Astrocyte (in vitro differentiated cells and primary cell): ENCODE measurements at regions not wholly inside any gene's neighbourhood (a gene's known extent, or its start where the extent isn't known, plus 50 kb on each side); places are given as distances from the start of the nearest gene placed in this dataset.

Experiments used
- DNase-seq: peaks from one replicate; pipeline ENCODE4 v3.0.0-alpha.2; 2010; ENCODE audit warnings: low read depth
- FAIRE-seq: peaks from 2 replicates; lab custom pipeline; 2011; peaks lifted over from hg19 to GRCh38; lab: Jason Lieb, UNC
- H2AFZ ChIP-seq: 2 replicates; pipeline ENCODE4 v1.6.0; 2012; ENCODE audit warnings: low read depth, low read length, inconsistent platforms
- H3K27ac ChIP-seq: 2 replicates; pipeline ENCODE4 v1.5.1; 2011; ENCODE audit warnings: low read depth, low read length, inconsistent platforms
- H3K27me3 ChIP-seq: 2 replicates; pipeline ENCODE4 v1.6.0; 2011; ENCODE audit warnings: low read length, inconsistent platforms; ENCODE audit not compliant: insufficient read depth
- H3K36me3 ChIP-seq: 2 replicates; pipeline ENCODE4 v1.5.1; 2011; ENCODE audit warnings: low read length, inconsistent platforms; ENCODE audit not compliant: insufficient read depth
- H3K4me1 ChIP-seq: 2 replicates; pipeline ENCODE4 v1.5.1; 2011; ENCODE audit warnings: low read length, inconsistent platforms; ENCODE audit not compliant: insufficient read depth
- H3K4me2 ChIP-seq: 2 replicates; pipeline ENCODE4 v1.6.0; 2012; ENCODE audit warnings: low read length, inconsistent platforms
- H3K4me3 ChIP-seq: 2 replicates; pipeline ENCODE4 v1.5.1; 2011; ENCODE audit warnings: low read depth, mild to moderate bottlenecking, low read length, inconsistent platforms; ENCODE audit not compliant: insufficient read depth
- H3K79me2 ChIP-seq: 2 replicates; pipeline ENCODE4 v1.6.0; 2012; ENCODE audit warnings: mild to moderate bottlenecking, low read length, inconsistent platforms; ENCODE audit not compliant: insufficient read depth
- H3K9ac ChIP-seq: 2 replicates; pipeline ENCODE4 v1.6.0; 2012; ENCODE audit warnings: mild to moderate bottlenecking, low read length, inconsistent platforms
- H3K9me3 ChIP-seq: 2 replicates; pipeline ENCODE4 v1.5.1; 2012; ENCODE audit warnings: low read depth, mild to moderate bottlenecking, low read length, inconsistent platforms; ENCODE audit not compliant: insufficient read depth
- H4K20me1 ChIP-seq: 2 replicates; pipeline ENCODE4 v1.6.0; 2012; ENCODE audit warnings: low read length, inconsistent platforms; ENCODE audit not compliant: insufficient read depth
- H3K27ac Mint-ChIP-seq: one replicate; pipeline ENCODE4 v1.8.0; 2021; ENCODE audit warnings: mild to moderate bottlenecking, mixed read lengths; ENCODE audit not compliant: unreplicated experiment
- H3K27me3 Mint-ChIP-seq: one replicate; pipeline ENCODE4 v1.8.0; 2021; ENCODE audit warnings: low read depth, mixed read lengths; ENCODE audit not compliant: unreplicated experiment
- H3K36me3 Mint-ChIP-seq: one replicate; pipeline ENCODE4 v1.8.0; 2021; ENCODE audit warnings: low read depth, mixed read lengths; ENCODE audit not compliant: unreplicated experiment
- H3K4me1 Mint-ChIP-seq: one replicate; pipeline ENCODE4 v1.8.0; 2021; ENCODE audit warnings: low read depth, mixed read lengths; ENCODE audit not compliant: unreplicated experiment
- H3K4me3 Mint-ChIP-seq: one replicate; pipeline ENCODE4 v1.8.0; 2021; ENCODE audit warnings: mild to moderate bottlenecking, moderate library complexity, mixed read lengths; ENCODE audit not compliant: unreplicated experiment
- H3K9me3 Mint-ChIP-seq: one replicate; pipeline ENCODE4 v1.8.0; 2021; ENCODE audit warnings: mild to moderate bottlenecking, mixed read lengths; ENCODE audit not compliant: unreplicated experiment
- CTCF ChIP-seq: IDR thresholded peaks from 2 replicates; pipeline ENCODE4 v1.5.1; 2011; ENCODE audit warnings: low read depth, mild to moderate bottlenecking, inconsistent platforms, low read length, moderate library complexity; ENCODE audit not compliant: insufficient read depth
- EZH2 ChIP-seq: IDR thresholded peaks from 2 replicates; pipeline ENCODE4 v1.6.1; 2012; ENCODE audit warnings: mild to moderate bottlenecking, low read length, inconsistent platforms; ENCODE audit not compliant: insufficient read depth

- H3K27ac Mint-ChIP-seq: no peak overlapping the region
- peaks cover 2% of the 10 kb centered on the region for H3K36me3 Mint-ChIP-seq
- DNase-seq (no peak), FAIRE-seq (no peak)
- no peaks in the 10 kb centered on the region for H3K9me3 Mint-ChIP-seq
- Histone ChIP-seq H3K4me2 (no peak overlapping the region), H3K4me1 (peaks cover 12% of the 10 kb centered on the region), H3K36me3 (no peaks in the 10 kb centered on the region), H3K9me3 (no peaks in the 10 kb centered on the region), H3K9ac (no peak overlapping the region), H3K79me2 (no peaks in the 10 kb centered on the region), H3K4me3 (no peak overlapping the region), H3K27ac (no peak overlapping the region), H3K27me3 (no peaks in the 10 kb centered on the region), H4K20me1 (no peaks in the 10 kb centered on the region), H2AFZ (no peak overlapping the region)
- no peak for TF ChIP-seq CTCF
- no peak for TF ChIP-seq EZH2
- H3K4me3 Mint-ChIP-seq: no peak overlapping the region
- H3K27me3 Mint-ChIP-seq: peaks cover 10% of the 10 kb centered on the region
- H3K4me1 Mint-ChIP-seq: peaks cover 6% of the 10 kb centered on the region
These were observed 77.3 kb downstream of the PPCDC start for GRCh38 chr15:75100679-75101078.

GRCh38 chr15:75104804-75105557 is 81.6 kb downstream of the PPCDC start:
- no peaks in the 10 kb centered on the region for H3K27me3 ChIP-seq
- peak overlapping the region; percentile 25 for H3K9ac ChIP-seq
- Mint-ChIP-seq H3K36me3 (peaks cover 2% of the 10 kb centered on the region), H3K27ac (peak overlapping the region; percentile 95), H3K9me3 (no peaks in the 10 kb centered on the region), H3K27me3 (no peaks in the 10 kb centered on the region), H3K4me1 (peaks cover 33% of the 10 kb centered on the region), H3K4me3 (peak overlapping the region; percentile 25)
- DNase-seq: peak; percentile 91
- no peaks in the 10 kb centered on the region for H3K36me3 ChIP-seq
- H2AFZ ChIP-seq: peak overlapping the region; percentile 1
- no peaks in the 10 kb centered on the region for H3K9me3 ChIP-seq
- no peak for TF ChIP-seq EZH2
- no peak for TF ChIP-seq CTCF
- no peaks in the 10 kb centered on the region for H3K79me2 ChIP-seq
- peak overlapping the region; percentile 26 for H3K4me2 ChIP-seq
- H3K27ac ChIP-seq: peak overlapping the region; percentile 47
- H3K4me3 ChIP-seq: no peak overlapping the region
- no peaks in the 10 kb centered on the region for H4K20me1 ChIP-seq
- H3K4me1 ChIP-seq: peaks cover 35% of the 10 kb centered on the region
- no peak for FAIRE-seq

GRCh38 chr15:75107516-75107907 is 84.1 kb downstream of the PPCDC start:
- no peak for DNase-seq
- H3K4me3 ChIP-seq: no peak overlapping the region
- H3K36me3 ChIP-seq: no peaks in the 10 kb centered on the region
- TF ChIP-seq EZH2 (no peak), CTCF (no peak)
- Mint-ChIP-seq H3K27me3 (peaks cover 11% of the 10 kb centered on the region), H3K4me3 (no peak overlapping the region), H3K9me3 (no peaks in the 10 kb centered on the region), H3K4me1 (peaks cover 33% of the 10 kb centered on the region), H3K36me3 (peaks cover 2% of the 10 kb centered on the region), H3K27ac (peak overlapping the region; percentile 95)
- H3K4me1 ChIP-seq: peaks cover 35% of the 10 kb centered on the region
- no peaks in the 10 kb centered on the region for H3K79me2 ChIP-seq
- H4K20me1 ChIP-seq: no peaks in the 10 kb centered on the region
- no peaks in the 10 kb centered on the region for H3K9me3 ChIP-seq
- no peak overlapping the region for H2AFZ ChIP-seq
- H3K27ac ChIP-seq: peak overlapping the region; percentile 83
- no peaks in the 10 kb centered on the region for H3K27me3 ChIP-seq
- peak overlapping the region; percentile 69 for H3K4me2 ChIP-seq
- H3K9ac ChIP-seq: no peak overlapping the region
- no peak for FAIRE-seq
